ENCODE measurements at regions not wholly inside any gene's neighbourhood (a gene's known extent, or its start where the extent isn't known, plus 50 kb on each side); places are given as distances from the start of the nearest gene placed in this dataset.

DNA sequence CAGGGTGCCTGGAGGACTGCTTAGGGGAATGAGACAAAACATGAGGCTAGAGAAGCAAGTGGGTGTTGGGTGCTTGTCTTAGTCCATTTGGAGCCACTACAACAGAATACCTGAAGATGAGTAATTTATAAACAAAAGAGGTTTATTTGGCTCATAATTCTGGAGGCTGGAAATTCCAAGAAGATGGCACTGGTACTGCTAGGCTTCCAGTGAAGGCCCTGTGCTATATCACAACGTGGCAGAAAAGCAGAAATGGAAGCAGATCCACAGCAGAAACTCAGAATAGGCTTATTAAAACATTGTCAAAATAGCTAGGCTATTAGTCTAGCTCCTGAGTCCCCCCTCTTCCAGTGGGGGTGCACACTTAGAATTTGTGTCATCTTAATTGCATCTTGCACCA lies 701.7 kb downstream of the RWDD3 start:
- no peak for DNase-seq

DNA sequence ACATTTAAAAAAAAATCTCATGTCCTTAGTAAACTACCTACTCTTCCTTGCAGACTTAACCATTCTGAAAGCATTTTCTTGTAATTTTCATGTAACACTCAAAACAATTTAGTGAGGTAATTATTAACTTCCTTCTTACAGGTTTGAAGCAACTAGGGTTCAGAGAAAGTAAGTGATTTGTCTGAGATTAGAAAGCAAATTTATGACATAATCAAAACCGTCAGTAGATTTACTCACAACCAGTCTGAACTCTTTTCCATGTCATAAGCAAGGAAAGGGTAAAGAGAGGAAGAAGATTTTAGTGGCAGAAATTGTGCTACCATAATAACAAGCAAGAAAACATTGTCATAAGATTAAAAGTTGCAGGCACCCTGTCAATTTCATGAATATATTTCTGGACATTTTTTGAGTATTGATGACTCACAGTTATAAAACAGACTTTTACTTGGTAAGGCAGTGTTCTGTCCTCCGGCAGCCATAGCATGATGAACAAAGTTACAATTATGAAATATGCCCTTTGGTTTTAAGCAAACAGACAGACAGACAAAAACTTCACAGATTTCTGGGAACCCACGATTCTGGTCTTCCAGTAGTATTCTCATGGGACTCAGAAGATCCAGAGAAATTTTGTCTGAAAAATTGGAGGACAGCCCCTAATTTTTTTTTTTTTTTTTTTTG lies 707.2 kb downstream of the RWDD3 start:
- DNase-seq: no peak

DNA sequence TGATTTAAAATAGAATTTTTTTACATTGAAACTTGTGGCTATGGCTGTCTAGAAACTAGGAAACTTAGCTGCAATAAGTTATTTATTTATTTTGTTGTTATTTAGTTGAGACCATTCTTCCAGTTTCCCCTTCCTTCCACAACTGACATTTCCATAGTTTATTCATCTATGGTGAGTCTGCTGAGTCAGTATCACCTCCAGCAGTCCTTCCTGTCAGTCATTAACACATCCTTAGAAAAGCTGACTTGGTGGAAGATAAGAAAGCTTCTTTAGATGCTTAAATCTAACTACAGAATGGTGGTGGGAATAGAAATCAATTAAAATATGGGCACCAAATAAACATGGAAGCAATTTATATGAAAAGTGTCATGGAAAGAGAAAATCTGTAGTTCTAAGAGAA lies 714.0 kb downstream of the RWDD3 start:
- DNase-seq: no peak

DNA sequence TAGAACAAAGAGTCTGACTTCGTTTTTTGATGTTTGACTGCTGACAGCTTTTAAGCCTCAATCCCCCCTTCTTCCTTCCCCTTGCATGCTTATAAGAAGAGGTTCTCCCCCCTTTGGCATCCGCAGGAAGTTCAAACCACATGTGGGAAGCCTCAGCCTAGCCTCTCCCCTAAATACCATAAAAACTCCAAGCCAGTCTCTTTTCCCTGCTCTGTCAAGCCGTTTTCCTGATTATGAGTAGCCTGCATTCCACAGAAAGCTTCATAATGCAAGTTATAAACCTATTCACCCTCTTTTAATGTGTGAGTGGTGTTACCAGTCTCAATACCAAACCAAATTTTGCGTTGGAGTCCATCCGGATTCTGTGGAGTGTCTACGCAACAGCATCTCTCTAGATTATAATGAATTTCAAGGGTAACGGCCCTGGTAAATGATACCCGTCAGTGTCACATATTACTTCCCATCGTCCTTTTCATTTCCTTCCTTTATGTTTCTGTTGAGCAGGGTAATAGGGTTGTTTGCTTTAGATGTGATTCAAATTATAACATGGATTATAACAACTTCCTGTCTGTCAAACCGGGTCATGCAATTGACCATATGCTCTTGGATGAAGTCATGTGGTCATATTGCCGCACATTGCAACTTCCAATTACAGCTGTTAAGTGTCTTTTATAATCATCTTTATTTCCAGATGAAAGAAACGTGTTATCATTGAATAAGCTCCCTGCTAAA lies 717.5 kb downstream of the RWDD3 start:
- no peak for DNase-seq

DNA sequence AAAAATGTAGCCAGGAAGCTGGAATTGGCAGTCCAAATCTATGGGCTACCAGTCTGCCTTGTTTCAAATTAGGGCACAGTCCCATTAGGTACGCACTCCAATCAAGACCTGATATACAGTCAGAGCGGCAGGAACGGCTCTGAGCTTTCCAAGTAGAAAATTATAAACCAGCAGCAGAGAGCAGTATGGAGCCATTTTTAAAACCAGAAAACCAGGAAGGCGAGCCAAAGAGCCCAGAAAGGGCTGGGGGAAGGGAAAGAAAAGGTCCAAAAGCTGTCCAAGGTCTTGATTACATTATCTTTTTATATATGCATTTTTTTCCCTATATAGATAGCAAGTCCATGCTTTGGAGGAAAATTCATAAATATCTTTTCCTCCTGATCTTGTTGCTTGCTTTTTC lies 719.0 kb downstream of the RWDD3 start:
- DNase-seq: no peak

DNA sequence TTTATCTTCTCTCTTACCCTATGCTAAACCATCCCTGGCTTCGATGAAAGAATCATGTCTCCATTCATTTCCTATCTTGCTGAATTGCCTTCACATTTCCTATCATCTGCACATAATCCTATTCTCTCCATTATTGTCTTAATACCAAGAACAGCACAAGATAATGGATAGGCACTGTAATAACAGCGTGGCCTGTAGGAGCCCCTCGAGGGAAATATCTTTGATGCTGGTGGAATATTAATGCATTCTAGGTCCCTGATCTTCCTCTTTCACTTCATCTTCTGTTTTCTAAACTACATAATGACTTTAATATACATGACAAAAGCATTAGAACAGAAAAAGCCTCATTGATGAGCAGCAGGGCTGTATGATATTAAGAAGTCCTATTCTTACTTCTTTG lies 720.6 kb downstream of the RWDD3 start:
- no peak for DNase-seq

GRCh38 chr1:95956215-95956614 lies 722.2 kb downstream of the RWDD3 start:
- DNase-seq: no peak

- DNase-seq: no peak
Measured at GRCh38 chr1:95957748-95958147, 723.7 kb downstream of the RWDD3 start.

DNA sequence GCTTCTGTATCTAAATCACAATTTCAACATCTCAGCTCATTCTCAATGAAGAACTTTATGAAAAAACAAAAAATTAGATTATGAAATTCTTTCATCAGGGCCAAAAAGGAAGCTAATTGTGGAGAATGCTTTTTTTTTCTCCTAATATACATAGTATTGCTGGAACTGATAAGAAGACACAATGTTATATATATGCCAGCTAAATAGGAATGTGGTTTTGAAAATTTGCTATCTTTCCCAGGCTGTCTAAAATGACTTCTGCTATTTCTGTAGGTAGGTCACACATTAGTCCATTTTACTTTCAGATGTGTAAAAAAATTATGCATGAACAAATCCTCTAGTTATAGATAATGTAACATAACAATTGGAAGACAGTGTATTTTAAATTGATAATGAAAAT lies 732.9 kb downstream of the RWDD3 start:
- DNase-seq: no peak

- no peak for DNase-seq
Measured at GRCh38 chr1:95974586-95974985, 740.6 kb downstream of the RWDD3 start.

- DNase-seq: no peak
Measured at GRCh38 chr1:95982711-95983110, 738.9 kb upstream of the PTBP2 start.

- DNase-seq: no peak
Measured at GRCh38 chr1:95983831-95984230, 737.8 kb upstream of the PTBP2 start.

DNA sequence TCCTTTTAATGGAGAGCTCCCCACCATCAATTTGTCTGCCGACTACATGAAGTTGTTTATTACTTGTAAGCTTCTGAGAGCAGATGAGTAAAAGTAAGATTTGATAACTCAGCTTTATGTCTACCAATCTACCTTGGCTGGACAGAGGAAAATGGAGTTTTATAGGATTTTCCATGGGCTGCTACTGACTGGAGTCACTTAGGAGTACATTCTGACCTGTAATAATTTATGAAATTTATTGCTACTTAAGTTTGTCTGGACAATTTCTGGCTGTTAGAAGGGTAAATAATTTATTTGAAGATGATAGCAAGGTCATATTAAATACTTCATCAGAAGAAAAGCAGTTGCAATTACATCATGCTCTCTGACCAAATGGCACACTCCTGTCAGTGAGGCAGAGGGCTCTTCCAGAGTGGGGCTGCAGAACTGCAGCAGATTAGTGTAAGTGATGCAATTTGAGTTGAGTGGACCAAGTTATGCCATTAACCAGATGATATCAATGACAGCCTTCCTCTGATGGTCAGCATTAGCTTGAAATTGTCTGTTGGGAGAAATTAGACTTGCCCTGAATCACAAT lies 736.7 kb upstream of the PTBP2 start:
- no peak for DNase-seq

GRCh38 chr1:95990033-95990432 lies 731.6 kb upstream of the PTBP2 start:
- no peak for DNase-seq

- DNase-seq: no peak
Measured at GRCh38 chr1:95991787-95992520, 729.6 kb upstream of the PTBP2 start.

- DNase-seq: no peak
Measured at GRCh38 chr1:95994643-95995042, 726.9 kb upstream of the PTBP2 start.

DNA sequence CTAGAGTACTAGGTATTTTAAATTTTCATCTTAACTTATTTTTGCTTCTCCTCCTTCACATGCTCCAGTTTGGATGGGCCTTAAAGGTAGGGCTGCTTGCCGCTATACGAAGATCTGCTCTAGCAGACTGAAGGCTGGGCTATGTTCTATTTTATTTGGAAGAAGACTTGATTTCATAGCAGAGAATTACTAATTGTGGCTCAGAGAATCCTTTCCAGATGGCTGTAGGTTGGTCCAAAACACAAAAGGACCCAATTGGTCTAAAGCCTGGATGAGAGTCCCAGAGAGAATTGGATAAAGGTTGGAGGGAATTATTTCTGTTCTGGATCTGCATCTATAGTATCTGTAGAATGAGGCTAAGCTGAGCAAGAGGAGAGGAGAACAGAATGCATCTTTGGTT lies 719.4 kb upstream of the PTBP2 start:
- DNase-seq: no peak

GRCh38 chr1:96002969-96003964 lies 718.3 kb upstream of the PTBP2 start:
- no peak for DNase-seq

DNA sequence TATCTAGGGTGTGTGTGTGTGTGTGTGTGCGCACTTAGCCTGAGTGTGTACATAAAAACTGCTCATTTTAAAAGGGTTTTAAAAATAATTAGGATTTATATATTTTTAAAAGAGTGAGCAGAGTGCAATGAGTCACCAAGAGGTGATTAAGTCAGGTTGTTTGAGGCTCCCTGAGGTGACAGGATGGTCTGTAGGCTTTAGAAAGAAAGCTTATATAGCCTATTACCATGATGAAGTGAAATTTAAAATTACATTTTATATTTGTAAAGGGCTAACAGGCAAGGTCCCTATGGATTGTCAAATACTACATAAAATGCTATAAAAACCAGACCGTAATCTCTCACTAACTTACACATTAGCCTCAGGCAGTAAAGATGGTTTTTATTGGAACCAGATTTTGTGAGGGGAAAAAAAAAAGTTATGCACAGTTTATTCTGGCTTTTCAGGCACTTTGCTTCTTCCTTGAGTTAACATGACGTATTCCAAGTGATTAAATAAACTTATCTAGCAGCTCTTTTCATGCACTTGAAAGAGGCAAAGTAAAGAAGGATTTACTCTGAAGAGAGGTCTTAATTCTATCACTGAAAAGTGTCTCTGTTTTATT lies 711.7 kb upstream of the PTBP2 start:
- no peak for DNase-seq

GRCh38 chr1:96011606-96012005 lies 710.0 kb upstream of the PTBP2 start:
- DNase-seq: no peak

- no peak for DNase-seq
Measured at GRCh38 chr1:96016219-96016618, 705.4 kb upstream of the PTBP2 start.

DNA sequence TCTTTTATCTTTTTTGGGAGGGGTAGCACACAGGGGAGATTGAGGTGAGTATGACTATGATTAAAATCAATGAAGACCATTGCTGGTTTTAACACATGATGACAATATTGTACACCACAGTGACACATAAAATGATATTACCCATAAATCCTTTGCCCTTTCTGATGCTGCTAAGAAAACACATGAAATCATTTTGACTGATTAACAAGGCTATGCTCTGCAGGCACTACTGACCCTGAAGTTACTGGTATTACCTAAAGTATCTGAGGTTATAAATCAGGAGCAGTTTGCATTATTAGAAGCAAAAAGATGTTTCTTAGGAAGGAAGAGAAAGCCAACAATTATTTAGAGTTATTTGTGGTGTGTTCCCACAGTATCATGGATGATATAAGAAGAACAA lies 701.2 kb upstream of the PTBP2 start:
- DNase-seq: no peak

Measured in T-helper 2 cell (primary cell).